ENCODE measurements at regions not wholly inside any gene's neighbourhood (a gene's known extent, or its start where the extent isn't known, plus 50 kb on each side); places are given as distances from the start of the nearest gene placed in this dataset.

DNA sequence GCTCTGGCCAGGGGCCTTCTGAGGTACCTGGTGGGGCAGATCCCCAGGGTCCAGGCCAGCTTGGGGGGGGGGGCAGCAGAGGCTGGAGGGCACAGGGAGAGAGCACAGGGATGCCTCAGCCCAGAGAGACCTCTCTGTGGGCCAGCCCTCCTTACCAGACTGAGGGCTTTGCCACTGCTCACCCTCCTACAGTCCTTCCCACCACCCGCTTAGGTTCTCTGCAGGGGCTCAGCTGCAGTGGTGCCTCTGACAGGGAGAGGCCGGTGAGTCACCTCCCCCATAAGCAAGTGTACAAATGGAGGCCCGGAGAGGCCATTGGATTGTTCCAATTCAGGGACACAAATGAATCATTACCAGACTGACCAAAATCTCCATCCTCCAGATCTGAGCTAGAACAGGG is 68.1 kb upstream of the LMO1 start:
- Histone ChIP-seq H3K4me1 (replicated peaks in 1 of 4; ENCODE audit: control insufficient read depth in 3 of 4, insufficient read depth in 4 of 4, low read length in 3 of 4) (peaks cover 3 to 21% (median 14%) of the 10 kb centered on the region in 4 experiments), H3K9me3 (ENCODE audit: insufficient read depth in 2 of 2, low read depth in 1 of 2, low read length in 1 of 2) (no peaks in the 10 kb centered on the region)
- POLR2A ChIA-PET (ENCODE audit: partially characterized antibody): no interaction called here

More for the DNA sequence above, 68.1 kb upstream of the LMO1 start:
- Histone ChIP-seq H3K23me2 (ENCODE audit: low read depth, low read length) (no peaks in the 10 kb centered on the region), H2BK15ac (ENCODE audit: low read length) (no peak overlapping the region), H2BK20ac (ENCODE audit: low read length) (no peak overlapping the region), H3K14ac (ENCODE audit: insufficient read length) (no peak overlapping the region), H2BK120ac (replicated peaks; ENCODE audit: low read depth, low read length) (no peak overlapping the region), H2BK5ac (ENCODE audit: low read depth, low read length) (no peak overlapping the region), H3K4me2 (ENCODE audit: insufficient read depth in 1 of 2, low read depth in 2 of 2, low read length in 2 of 2) (no peak overlapping the region), H2BK12ac (ENCODE audit: low read depth, low read length) (no peak overlapping the region), H4K20me1 (replicated peaks in 1 of 2; ENCODE audit: control insufficient read depth in 1 of 2, insufficient read depth in 2 of 2, low read length in 2 of 2) (no peaks in the 10 kb centered on the region), H3K9ac (replicated peaks in 1 of 4; ENCODE audit: extremely low read depth in 1 of 4, low read depth in 3 of 4, low read length in 3 of 4) (no peak overlapping the region), H2AK5ac (ENCODE audit: low read depth, low read length) (no peak overlapping the region), H3K23ac (ENCODE audit: insufficient read length) (no peak overlapping the region), H3K56ac (replicated peaks; ENCODE audit: insufficient read length, low read depth, low read length) (no peak overlapping the region), H4K91ac (replicated peaks; ENCODE audit: insufficient read length, low read length) (no peak overlapping the region), H3K79me2 (ENCODE audit: control insufficient read depth in 1 of 2, insufficient read depth in 2 of 2, low read length in 2 of 2) (no peaks in the 10 kb centered on the region), H3K4me3 (ENCODE audit: extremely low read depth in 1 of 4, insufficient read depth in 2 of 4, low read depth in 3 of 4, low read length in 4 of 4) (no peak overlapping the region), H2AFZ (ENCODE audit: low read length) (no peak overlapping the region), H4K5ac (ENCODE audit: insufficient read length, low read depth, low read length) (no peak overlapping the region), H3K36me3 (ENCODE audit: control insufficient read depth in 2 of 4, insufficient read depth in 4 of 4, low read length in 3 of 4) (no peaks in the 10 kb centered on the region), H3K27ac (ENCODE audit: low read depth, low read length) (no peak overlapping the region), H4K8ac (ENCODE audit: extremely low read depth, insufficient read depth, low read length) (peak overlapping the region; percentile 39; the same call in 1 of the 2 replicates), H3K18ac (ENCODE audit: extremely low read depth, low read length) (no peak overlapping the region), H3K79me1 (ENCODE audit: low read depth, low read length) (no peaks in the 10 kb centered on the region), H3K27me3 (replicated peaks in 1 of 4; ENCODE audit: control insufficient read depth in 3 of 4, extremely low read depth in 1 of 4, insufficient read depth in 3 of 4, low read length in 3 of 4) (no peaks in the 10 kb centered on the region; a peak in 1 of 7 replicates), H3K4ac (replicated peaks; ENCODE audit: insufficient read length, low read depth, low read length) (no peak overlapping the region)
- FAIRE-seq (no peak), DNase-seq (ENCODE audit: low read depth in 1 of 2, low spot score in 2 of 2) (no peak)
- CTCF ChIA-PET (ENCODE audit: partially characterized antibody): interaction anchor here (0.8 to 5.9 kb wide), 3 partner anchors 14 to 103 kb away, joined by 3 to 62 read pairs (median 29); partner anchors contain the start of gene LMO1
- TF ChIP-seq HDAC2 (IDR thresholded peaks at IDR 0.05; ENCODE audit: borderline replicate concordance in 1 of 2, low read depth in 2 of 2, low read length in 2 of 2): no peak
- no peak for TF ChIP-seq TAF7 (optimal IDR thresholded peaks at IDR 0.05; ENCODE audit: borderline replicate concordance, low read depth, low read length)
- TF ChIP-seq, protein P1, sequence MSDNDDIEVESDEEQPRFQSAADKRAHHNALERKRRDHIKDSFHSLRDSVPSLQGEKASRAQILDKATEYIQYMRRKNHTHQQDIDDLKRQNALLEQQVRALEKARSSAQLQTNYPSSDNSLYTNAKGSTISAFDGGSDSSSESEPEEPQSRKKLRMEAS (IDR thresholded peaks at IDR 0.05): no peak
- TF ChIP-seq, protein P2, sequence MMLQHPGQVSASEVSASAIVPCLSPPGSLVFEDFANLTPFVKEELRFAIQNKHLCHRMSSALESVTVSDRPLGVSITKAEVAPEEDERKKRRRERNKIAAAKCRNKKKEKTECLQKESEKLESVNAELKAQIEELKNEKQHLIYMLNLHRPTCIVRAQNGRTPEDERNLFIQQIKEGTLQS (IDR thresholded peaks at IDR 0.05; ENCODE audit: insufficient read depth, low read depth, low read length): no peak
- 100% methylated on average over 1 of the region's 3 CpGs; no CpG with 5 or more reads in 1 of the 2 experiments for WGBS, 2 experiments (ENCODE audit: extremely low coverage in 1 of 2, insufficient coverage in 1 of 2, insufficient read length in 1 of 2, insufficient replicate concordance in 2 of 2, low coverage in 1 of 2, low lambda C conversion rate in 2 of 2, missing lambda C conversion rate in 1 of 2)

All from H1 (cell line).